ENCODE measurements at regions not wholly inside any gene's neighbourhood (a gene's known extent, or its start where the extent isn't known, plus 50 kb on each side); places are given as distances from the start of the nearest gene placed in this dataset.

GRCh38 chr4:146029939-146030710, 91.5 kb upstream of the ZNF827 start:
- H3K23me2 ChIP-seq (ENCODE audit: low read depth, low read length), result no peaks in the 10 kb centered on the region; the same call in 1 of the 2 replicates
- ChIA-PET POLR2A (ENCODE audit: partially characterized antibody) (interaction anchor here (1.1 kb wide), 1 partner anchor 32 kb away, joined by 3 read pairs; no protein-coding TSS in a partner anchor), CTCF (ENCODE audit: partially characterized antibody) (interaction anchor here (1.6 to 1.9 kb wide), 2 partner anchors 10 to 65 kb away, joined by 4 to 5 read pairs; no protein-coding TSS in a partner anchor)
- no peaks in the 10 kb centered on the region; a peak in 1 of 8 replicates for H3K36me3 ChIP-seq (ENCODE audit: control insufficient read depth in 2 of 4, insufficient read depth in 4 of 4, low read length in 3 of 4)
- DNase-seq (ENCODE audit: low read depth in 1 of 2, low spot score in 2 of 2), result no peak
- no peak overlapping the region for H4K91ac ChIP-seq (replicated peaks; ENCODE audit: insufficient read length, low read length)
- H3K14ac ChIP-seq (ENCODE audit: insufficient read length), result no peak overlapping the region
- H3K9ac ChIP-seq (replicated peaks in 1 of 4; ENCODE audit: extremely low read depth in 1 of 4, low read depth in 3 of 4, low read length in 3 of 4), result no peak overlapping the region
- no peak overlapping the region for H2AK5ac ChIP-seq (ENCODE audit: low read depth, low read length)
- no peak overlapping the region for H3K27ac ChIP-seq (ENCODE audit: low read depth, low read length)
- no peak overlapping the region; the same call in 1 of the 2 replicates for H2BK5ac ChIP-seq (ENCODE audit: low read depth, low read length)
- H4K5ac ChIP-seq (ENCODE audit: insufficient read length, low read depth, low read length), result no peak overlapping the region
- H3K27me3 ChIP-seq (replicated peaks in 1 of 4; ENCODE audit: control insufficient read depth in 3 of 4, extremely low read depth in 1 of 4, insufficient read depth in 3 of 4, low read length in 3 of 4), result no peaks in the 10 kb centered on the region
- no peaks in the 10 kb centered on the region for H3K79me1 ChIP-seq (ENCODE audit: low read depth, low read length)
- no peak overlapping the region for H2BK12ac ChIP-seq (ENCODE audit: low read depth, low read length)
- no peaks in the 10 kb centered on the region for H3K9me3 ChIP-seq (ENCODE audit: insufficient read depth in 2 of 2, low read depth in 1 of 2, low read length in 1 of 2)
- H4K8ac ChIP-seq (ENCODE audit: extremely low read depth, insufficient read depth, low read length), result no peak overlapping the region
- no peaks in the 10 kb centered on the region for H4K20me1 ChIP-seq (replicated peaks in 1 of 2; ENCODE audit: control insufficient read depth in 1 of 2, insufficient read depth in 2 of 2, low read length in 2 of 2)
- WGBS, 2 experiments (ENCODE audit: extremely low coverage in 1 of 2, insufficient coverage in 1 of 2, insufficient read length in 1 of 2, insufficient replicate concordance in 2 of 2, low coverage in 1 of 2, low lambda C conversion rate in 2 of 2, missing lambda C conversion rate in 1 of 2), result 53% methylated on average over 8 of the region's 8 CpGs; no CpG with 5 or more reads in 1 of the 2 experiments
- no peak overlapping the region for H2BK20ac ChIP-seq (ENCODE audit: low read length)
- H3K4ac ChIP-seq (replicated peaks; ENCODE audit: insufficient read length, low read depth, low read length), result no peak overlapping the region
- H3K4me2 ChIP-seq (ENCODE audit: insufficient read depth in 1 of 2, low read depth in 2 of 2, low read length in 2 of 2), result peak overlapping the region in 1 of 2 experiments; percentile 7; a peak in 1 of 4 replicates
- H2BK15ac ChIP-seq (ENCODE audit: low read length), result no peak overlapping the region
- H3K56ac ChIP-seq (replicated peaks; ENCODE audit: insufficient read length, low read depth, low read length), result no peak overlapping the region
- no peaks in the 10 kb centered on the region for H3K79me2 ChIP-seq (ENCODE audit: control insufficient read depth in 1 of 2, insufficient read depth in 2 of 2, low read length in 2 of 2)
- no peak overlapping the region for H3K23ac ChIP-seq (ENCODE audit: insufficient read length)
- FAIRE-seq, result peak; percentile 19
- no peak overlapping the region for H3K18ac ChIP-seq (ENCODE audit: extremely low read depth, low read length)
- H3K4me1 ChIP-seq (replicated peaks in 1 of 4; ENCODE audit: control insufficient read depth in 3 of 4, insufficient read depth in 4 of 4, low read length in 3 of 4), result peaks cover 0 to 6% (median 3%) of the 10 kb centered on the region in 4 experiments; a peak in 4 of 7 replicates
- H3K4me3 ChIP-seq (ENCODE audit: extremely low read depth in 1 of 4, insufficient read depth in 2 of 4, low read depth in 3 of 4, low read length in 4 of 4), result no peak overlapping the region
- no peak overlapping the region for H2AFZ ChIP-seq (ENCODE audit: low read length)
- H2BK120ac ChIP-seq (replicated peaks; ENCODE audit: low read depth, low read length), result no peak overlapping the region
- TF ChIP-seq SIX5 (IDR thresholded peaks at IDR 0.05; ENCODE audit: low read depth, low read length), result no peak
- peak; percentile 93 for TF ChIP-seq KDM1A (IDR thresholded peaks at IDR 0.05; ENCODE audit: borderline replicate concordance, low read length)
- no peak for TF ChIP-seq CBX5 (IDR thresholded peaks at IDR 0.05; ENCODE audit: low read depth, low read length)

Measured in H1 (cell line).